ENCODE measurements at regions not wholly inside any gene's neighbourhood (a gene's known extent, or its start where the extent isn't known, plus 50 kb on each side); places are given as distances from the start of the nearest gene placed in this dataset.
A peak's percentile ranks its signal among the peaks of the same experiment; 100 is the strongest.
"Not testable (repeated sequence)": the region's sequence is repeated elsewhere in the genome, so short reads cannot be mapped to it uniquely, and the experiment has no call there.

GRCh38 chr2:20499387-20499786, 52.5 kb downstream of the RHOB start:
- peak; percentile 22 for DNase-seq

DNA sequence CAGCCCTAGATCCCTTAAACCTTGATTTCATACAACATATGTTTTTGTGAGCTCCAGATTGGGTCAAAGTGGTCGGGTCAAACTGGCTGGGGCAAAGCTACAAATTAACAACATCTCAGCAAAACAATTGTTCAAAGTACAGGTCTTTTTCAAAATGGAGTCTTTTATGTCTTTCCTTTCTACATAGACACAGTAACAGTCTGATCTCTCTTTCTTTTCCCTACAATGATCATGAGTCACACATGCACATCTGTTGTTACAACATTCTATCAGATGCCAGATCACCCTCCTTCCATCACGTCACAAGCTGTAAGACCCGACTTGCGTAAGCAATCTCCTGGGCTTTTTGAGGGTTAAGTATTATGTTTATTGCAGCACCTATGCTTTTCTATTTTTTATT, 55.1 kb downstream of the RHOB start:
- DNase-seq = no peak

DNA sequence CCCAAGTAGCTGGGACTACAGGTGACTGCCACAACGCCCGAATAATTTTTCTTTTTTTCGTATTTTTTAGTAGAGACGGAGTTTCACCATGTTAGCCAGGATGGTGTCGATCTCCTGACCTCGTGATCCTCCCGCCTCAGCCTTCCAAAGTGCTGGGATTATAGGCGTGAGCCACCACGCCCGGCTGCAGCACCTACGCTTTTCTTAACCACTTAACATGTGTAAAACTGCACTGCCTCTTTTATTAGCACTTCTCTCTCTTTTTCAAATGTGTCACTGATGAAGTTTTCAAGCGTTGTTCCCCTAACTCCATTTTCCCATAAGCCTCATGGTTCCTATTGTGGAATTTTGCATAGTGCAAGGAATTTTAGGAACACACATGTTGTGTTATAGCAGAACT, 55.6 kb downstream of the RHOB start:
- not testable (repeated sequence) for DNase-seq

- no peak for DNase-seq
Measured at GRCh38 chr2:20504174-20504573, 57.3 kb downstream of the RHOB start.

DNA sequence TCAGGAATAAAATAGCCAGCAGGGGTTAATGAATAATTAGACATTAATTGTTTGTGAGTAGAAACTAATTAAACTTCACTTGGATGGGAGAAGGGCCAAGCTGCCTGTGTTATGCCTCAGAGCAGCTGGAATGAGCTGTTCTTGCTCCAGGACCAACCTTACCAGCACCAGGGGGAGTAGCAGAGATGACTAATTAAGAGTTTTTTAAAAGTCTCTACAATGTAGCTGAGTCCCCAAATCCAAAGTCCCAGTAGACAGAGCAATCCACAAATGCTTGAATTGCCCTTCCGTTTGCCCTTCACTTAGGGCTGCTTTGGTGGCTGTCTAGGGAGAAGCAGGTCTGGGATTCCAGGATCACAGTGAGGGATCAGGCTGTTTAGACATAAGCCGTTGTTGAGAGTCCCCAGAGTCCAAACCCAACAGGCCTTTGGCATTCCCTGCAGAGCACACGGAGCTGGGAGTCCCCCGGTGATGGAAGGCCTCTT, 59.4 kb downstream of the RHOB start:
- peak; percentile 10 for DNase-seq

DNA sequence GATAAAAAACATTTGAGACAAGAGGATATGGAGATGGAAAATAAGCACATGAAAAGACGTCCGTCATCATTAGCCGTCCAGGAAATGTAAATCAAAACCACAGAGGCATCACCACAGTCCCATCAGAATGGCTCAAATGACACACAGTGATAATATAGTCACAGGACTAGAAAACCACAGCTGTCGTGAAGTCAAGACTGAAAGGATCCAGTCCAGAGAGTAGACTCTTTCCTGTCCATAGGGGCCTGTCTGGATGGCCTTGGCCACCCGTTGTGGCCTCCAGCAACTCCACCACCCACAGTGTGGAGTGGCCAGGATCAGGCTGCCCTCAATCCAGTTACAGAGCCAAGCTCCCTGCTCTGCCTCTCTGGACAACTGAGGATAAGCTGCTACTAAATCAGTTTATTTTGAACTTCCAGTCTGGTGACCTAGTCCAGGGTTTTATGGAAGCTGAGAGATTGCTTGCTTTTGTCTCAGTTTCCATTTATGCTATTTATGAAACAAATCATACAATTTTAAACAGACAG, 60.4 kb downstream of the RHOB start:
- DNase-seq = no peak

DNA sequence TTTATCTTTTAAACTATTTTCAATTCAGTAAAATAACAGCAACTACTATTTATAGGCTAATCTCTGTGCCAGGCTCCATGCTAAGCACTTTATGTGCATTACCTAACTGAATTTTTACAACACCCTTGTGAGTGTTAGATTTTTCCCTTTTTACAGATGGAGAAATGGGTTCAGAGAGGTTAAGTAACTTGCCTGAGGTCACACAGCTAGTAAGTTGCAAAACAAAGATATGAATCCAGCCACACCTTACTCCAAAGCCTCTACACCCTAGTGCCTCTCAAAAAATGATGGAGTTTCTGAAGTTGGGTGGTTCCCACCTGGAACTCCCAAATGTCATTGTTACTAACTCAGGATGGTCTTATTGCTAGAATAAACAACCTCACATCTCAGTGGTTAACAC, 60.8 kb downstream of the RHOB start:
- DNase-seq = no peak

DNA sequence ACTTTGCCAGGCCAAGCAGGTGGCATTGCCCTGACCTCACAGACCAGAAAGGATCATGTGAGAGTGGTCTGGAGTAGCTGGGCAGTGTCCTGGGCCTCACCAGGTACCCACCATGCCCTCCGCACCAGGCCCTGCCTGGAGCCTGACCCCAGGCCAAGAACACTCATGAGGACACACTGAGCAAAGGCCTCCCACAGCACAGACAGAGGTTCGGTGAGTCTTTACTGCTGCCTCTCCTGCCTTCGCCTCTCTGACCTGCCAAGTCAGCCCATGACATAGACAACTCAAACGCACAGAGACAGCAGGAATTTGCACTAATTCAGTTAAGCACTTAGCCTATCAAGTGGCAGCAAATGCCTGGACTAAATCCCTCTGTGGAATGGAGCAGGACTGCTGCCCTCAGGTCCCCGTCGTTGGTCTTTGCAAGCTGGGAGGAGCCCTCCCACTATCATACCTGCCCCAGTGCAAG, 62.5 kb downstream of the RHOB start:
- DNase-seq = peak; percentile 27

GRCh38 chr2:20509770-20510490, 63.1 kb downstream of the RHOB start:
- peak; percentile 43 for DNase-seq

- DNase-seq = no peak
Measured at GRCh38 chr2:20511130-20511529, 64.3 kb downstream of the RHOB start.

DNA sequence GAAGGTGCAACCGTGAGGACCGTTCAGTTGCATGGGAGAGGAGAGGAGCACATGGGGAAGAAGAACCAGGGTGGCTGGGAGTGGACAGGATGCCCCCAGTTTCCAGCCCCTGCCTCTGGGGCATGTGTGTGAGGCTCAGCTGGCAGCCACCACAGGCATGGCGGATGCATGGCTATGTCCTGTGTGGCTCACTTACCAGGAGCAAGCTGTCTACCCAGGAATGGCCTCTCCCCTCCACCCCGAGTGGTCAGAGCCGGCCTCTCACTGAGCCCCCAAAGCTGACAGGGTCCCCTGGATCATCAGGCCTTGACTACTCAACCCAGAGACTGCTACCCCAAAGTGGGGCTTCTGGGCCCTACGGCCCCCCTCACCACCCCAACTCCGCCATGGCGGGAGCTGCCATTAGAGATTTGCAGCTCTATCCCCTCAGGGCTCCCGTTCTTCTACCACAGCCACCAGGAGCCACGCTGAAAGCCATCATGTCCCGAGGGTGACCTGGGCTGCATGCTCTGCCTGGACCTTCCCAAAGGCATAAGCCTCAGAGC, 65.3 kb downstream of the RHOB start:
- peak; percentile 32 for DNase-seq

- DNase-seq = no peak
Measured at GRCh38 chr2:20513946-20514345, 67.1 kb downstream of the RHOB start.

- peak; percentile 38 for DNase-seq
Measured at GRCh38 chr2:20514596-20515269, 67.9 kb downstream of the RHOB start.

GRCh38 chr2:20515290-20516220, 68.7 kb downstream of the RHOB start:
- peak; percentile 22 for DNase-seq

DNA sequence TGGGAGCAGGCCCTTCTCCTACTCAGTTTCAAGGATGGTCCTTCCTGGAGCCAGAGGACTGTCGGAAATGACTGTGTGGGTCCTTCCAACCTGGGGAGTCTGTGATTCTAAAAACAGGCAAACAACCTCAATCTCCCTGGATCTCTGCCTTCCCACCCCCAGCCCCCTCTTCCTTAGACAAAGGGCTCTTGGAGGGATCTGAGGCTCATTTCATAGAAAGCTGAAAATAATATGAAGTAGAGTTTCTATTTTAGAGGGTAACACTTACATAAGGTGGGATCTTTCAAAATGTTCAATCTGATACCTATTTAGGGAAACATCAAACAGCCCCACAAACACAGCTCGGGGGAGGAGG, 69.4 kb downstream of the RHOB start:
- DNase-seq = peak; percentile 4

DNA sequence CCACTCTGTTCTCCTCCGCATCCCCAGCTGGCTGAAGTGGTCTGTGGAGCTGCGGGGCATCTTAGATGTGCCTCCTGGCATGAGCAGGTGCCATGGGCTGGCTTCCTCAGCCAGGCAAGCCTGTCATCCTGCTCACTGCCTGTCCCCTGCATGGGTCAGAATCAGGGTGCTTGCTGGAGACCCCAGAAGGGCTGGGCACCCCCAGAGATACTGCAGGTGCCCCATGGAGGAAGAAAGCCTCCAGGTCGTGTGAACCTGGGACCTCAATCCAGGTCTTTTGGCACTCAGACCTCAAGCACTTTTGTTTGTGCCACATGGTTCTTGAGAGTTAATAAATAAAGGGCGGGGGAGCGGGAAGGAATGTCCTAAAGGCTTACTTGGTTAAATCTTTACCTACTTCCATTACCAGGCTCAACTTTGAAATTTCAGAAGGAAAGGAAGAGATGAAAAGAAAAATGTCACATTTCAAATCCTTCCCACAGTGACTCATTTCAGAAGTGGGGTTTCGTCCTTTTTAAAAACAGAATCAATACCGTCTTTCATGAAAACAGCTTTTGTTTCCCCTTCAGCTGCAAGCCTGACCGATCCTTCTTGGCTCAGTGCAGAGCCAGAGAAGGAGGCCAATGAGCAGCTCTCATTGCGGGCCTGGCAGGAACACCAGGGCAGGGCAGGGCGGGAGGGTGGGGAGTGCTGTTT, 69.9 kb downstream of the RHOB start:
- peak; percentile 51 for DNase-seq

- peak; percentile 24 for DNase-seq
Measured at GRCh38 chr2:20519309-20519708, 72.4 kb downstream of the RHOB start.

DNA sequence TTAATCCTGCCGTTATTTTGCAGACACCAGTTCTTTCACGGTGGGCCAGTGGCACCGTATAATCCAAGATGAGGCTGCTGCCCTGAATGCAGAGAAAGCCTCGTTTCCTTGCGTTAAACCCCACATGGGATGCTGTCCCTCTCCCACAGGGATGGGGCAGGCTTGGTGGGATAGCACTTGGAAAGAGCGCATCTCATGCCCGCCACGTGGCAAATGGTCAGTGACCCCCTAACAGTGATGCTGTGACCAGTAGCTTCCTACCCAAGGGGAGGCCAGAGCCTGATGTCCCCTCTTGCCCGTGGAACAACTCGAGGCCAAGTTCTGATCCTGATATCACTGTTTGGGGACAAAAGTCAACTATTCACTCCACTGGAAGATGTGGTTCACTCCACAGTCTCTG, 73.3 kb downstream of the RHOB start:
- DNase-seq = peak; percentile 25

GRCh38 chr2:20521193-20521592, 74.3 kb downstream of the RHOB start:
- DNase-seq = no peak

GRCh38 chr2:20521682-20522189, 74.9 kb downstream of the RHOB start:
- DNase-seq = peak; percentile 17

- DNase-seq = peak; percentile 31
Measured at GRCh38 chr2:20523073-20523798, 76.4 kb downstream of the RHOB start.
